IMR-90 (cell line): ENCODE measurements at regions not wholly inside any gene's neighbourhood (a gene's known extent, or its start where the extent isn't known, plus 50 kb on each side); places are given as distances from the start of the nearest gene placed in this dataset.

Experiments used
- ATAC-seq: fragments of 200-7000 bp; cut with Tn5 transposase; 2 replicates; pipeline ENCODE4 v1.9.1; 2020; ENCODE audit warnings: low read depth, mild to moderate bottlenecking, moderate library complexity
- BruUV-seq: library from RNA; stranded (reverse); fragments of 400-500 nt; replicated peaks from 2 replicates; lab custom pipeline; 2021; lab: Mats Ljungman, UMichigan
- CTCF ChIA-PET: fragments of 300-600 bp; formaldehyde crosslinking; extraction: SDS; loops from one replicate; lab custom pipeline; 2021; ENCODE audit warnings: antibody characterized with exemption; lab: Yijun Ruan, JAX
- POLR2A ChIA-PET: fragments of 300-600 bp; sonication (Branson Sonifier 250); formaldehyde crosslinking; loops from one replicate; lab custom pipeline; 2022; ENCODE audit warnings: antibody characterized with exemption; ENCODE audit not compliant: unreplicated experiment; lab: Charles Lee
- DNase-seq: peaks from one replicate; pipeline ENCODE4 v3.0.0; 2013
- H2AFZ ChIP-seq: replicated peaks from 2 replicates; pipeline ENCODE3; 2013; ENCODE audit warnings: low read length, mild to moderate bottlenecking; ENCODE audit not compliant: poor library complexity
- H2AK5ac ChIP-seq: 2 replicates; pipeline ENCODE4 v1.6.1; 2013; ENCODE audit warnings: low read depth, low read length, inconsistent platforms
- H2AK9ac ChIP-seq: replicated peaks from 2 replicates; pipeline ENCODE3; 2013; ENCODE audit warnings: mild to moderate bottlenecking, low read depth, low read length, moderate library complexity; ENCODE audit not compliant: poor library complexity
- H2BK120ac ChIP-seq: 2 replicates; pipeline ENCODE4 v1.6.1; 2013; ENCODE audit warnings: low read depth, low read length, inconsistent platforms
- H2BK15ac ChIP-seq: 3 replicates; pipeline ENCODE4 v1.6.1; 2013; ENCODE audit warnings: low read depth, low read length, inconsistent platforms
- H2BK20ac ChIP-seq: 2 replicates; pipeline ENCODE4 v1.6.1; 2013; ENCODE audit warnings: low read depth, mild to moderate bottlenecking, inconsistent platforms, low read length, moderate library complexity
- H2BK5ac ChIP-seq: 2 replicates; pipeline ENCODE4 v1.6.1; 2013; ENCODE audit warnings: mild to moderate bottlenecking, low read depth, low read length, inconsistent platforms; ENCODE audit not compliant: poor library complexity, severe bottlenecking
- H3K14ac ChIP-seq: replicated peaks from 2 replicates; pipeline ENCODE4 v1.6.1; 2013; ENCODE audit warnings: low read depth, low read length, inconsistent platforms
- H3K18ac ChIP-seq: 2 replicates; pipeline ENCODE4 v1.6.1; 2013; ENCODE audit warnings: low read depth, low read length, control low read depth
- H3K23ac ChIP-seq: 2 replicates; pipeline ENCODE4 v1.6.1; 2013; ENCODE audit warnings: low read depth, low read length, inconsistent platforms
- H3K27ac ChIP-seq: 2 replicates; pipeline ENCODE4 v1.5.1; 2013; ENCODE audit warnings: mild to moderate bottlenecking, control low read depth, low read length; ENCODE audit not compliant: insufficient read depth
- H3K27me3 ChIP-seq: 2 replicates; pipeline ENCODE4 v1.6.1; 2013; ENCODE audit warnings: low read length; ENCODE audit not compliant: control insufficient read depth, insufficient read depth
- H3K36me3 ChIP-seq: 2 replicates; pipeline ENCODE4 v1.6.1; 2013; ENCODE audit warnings: low read length, mixed read lengths; ENCODE audit not compliant: control insufficient read depth, insufficient read depth
- H3K4ac ChIP-seq: 2 replicates; pipeline ENCODE4 v1.6.1; 2013; ENCODE audit warnings: low read depth, low read length, inconsistent platforms
- H3K4me1 ChIP-seq: 2 replicates; pipeline ENCODE4 v1.6.1; 2013; ENCODE audit warnings: low read length, mixed read lengths; ENCODE audit not compliant: control insufficient read depth, insufficient read depth
- H3K4me2 ChIP-seq: 2 replicates; pipeline ENCODE4 v1.6.1; 2013; ENCODE audit warnings: low read depth, mild to moderate bottlenecking, control low read depth, low read length, moderate library complexity
- H3K4me3 ChIP-seq: 2 replicates; pipeline ENCODE4 v1.5.1; 2013; ENCODE audit warnings: low read depth, mild to moderate bottlenecking, control low read depth, low read length, moderate library complexity; ENCODE audit not compliant: insufficient read depth
- H3K56ac ChIP-seq: 2 replicates; pipeline ENCODE4 v1.6.1; 2013; ENCODE audit warnings: low read length, inconsistent platforms; ENCODE audit not compliant: insufficient read depth; ENCODE audit errors: extremely low read depth
- H3K79me1 ChIP-seq, 2 experiments: 2 replicates each; pipeline ENCODE4 v1.6.1; 2013; ENCODE audit warnings: low read length in 2 of 2, inconsistent platforms in 1 of 2, low read depth in 1 of 2
- H3K9ac ChIP-seq: 2 replicates; pipeline ENCODE4 v1.6.1; 2013; ENCODE audit warnings: low read depth, low read length, control low read depth
- H3K9me1 ChIP-seq: 2 replicates; pipeline ENCODE4 v1.6.1; 2013; ENCODE audit warnings: low read length, inconsistent platforms; ENCODE audit not compliant: insufficient read depth
- H3K9me3 ChIP-seq: 2 replicates; pipeline ENCODE4 v1.6.1; 2013; ENCODE audit warnings: low read length; ENCODE audit not compliant: control insufficient read depth, insufficient read depth
- H4K20me1 ChIP-seq: 2 replicates; pipeline ENCODE4 v1.6.1; 2013; ENCODE audit warnings: low read length, inconsistent platforms; ENCODE audit not compliant: insufficient read depth
- H4K5ac ChIP-seq: 2 replicates; pipeline ENCODE4 v1.6.1; 2013; ENCODE audit warnings: mild to moderate bottlenecking, low read depth, low read length, control low read depth
- H4K8ac ChIP-seq, 2 experiments: 2 replicates each; pipeline ENCODE4 v1.6.1; 2013; ENCODE audit warnings: low read depth in 2 of 2, low read length in 2 of 2, control low read depth in 1 of 2, inconsistent platforms in 1 of 2
- H4K91ac ChIP-seq: 2 replicates; pipeline ENCODE4 v1.6.1; 2013; ENCODE audit warnings: low read depth, low read length, inconsistent platforms; ENCODE audit not compliant: insufficient read depth
- BHLHE40 ChIP-seq: fragments of 150-350 bp; IDR thresholded peaks from 2 replicates; pipeline ENCODE4 v1.6.1; 2016; ENCODE audit warnings: mild to moderate bottlenecking, low read depth, low read length
- CEBPB ChIP-seq: IDR thresholded peaks from 2 replicates; pipeline ENCODE4 v1.6.1; 2012; ENCODE audit warnings: low read depth, low read length, improper control_type of control experiment
- CHD1 ChIP-seq: IDR thresholded peaks from 2 replicates; pipeline ENCODE4 v1.6.1; 2012; ENCODE audit warnings: low read depth, low read length, improper control_type of control experiment
- ELK1 ChIP-seq: fragments of 150-350 bp; IDR thresholded peaks from 2 replicates; pipeline ENCODE4 v1.6.1; 2016; ENCODE audit warnings: low read depth, mild to moderate bottlenecking, low read length, moderate library complexity, borderline replicate concordance
- FOS ChIP-seq: fragments of 150-350 bp; IDR thresholded peaks from 2 replicates; pipeline ENCODE4 v1.6.1; 2016; ENCODE audit warnings: low read depth, low read length
- MAFK ChIP-seq: IDR thresholded peaks from 2 replicates; pipeline ENCODE4 v1.6.1; 2012; ENCODE audit warnings: low read depth, low read length, improper control_type of control experiment
- MAZ ChIP-seq: IDR thresholded peaks from 2 replicates; pipeline ENCODE4 v1.6.1; 2012; ENCODE audit warnings: low read depth, mild to moderate bottlenecking, low read length, improper control_type of control experiment, moderate library complexity, borderline replicate concordance
- MXI1 ChIP-seq: IDR thresholded peaks from 2 replicates; pipeline ENCODE4 v1.6.1; 2012; ENCODE audit warnings: low read depth, mild to moderate bottlenecking, low read length, moderate library complexity, borderline replicate concordance
- NFE2L2 ChIP-seq: fragments of 150-350 bp; IDR thresholded peaks from 2 replicates; pipeline ENCODE4 v1.6.1; 2016; ENCODE audit warnings: low read depth, mild to moderate bottlenecking, low read length
- POLR2A ChIP-seq: IDR thresholded peaks from 2 replicates; pipeline ENCODE4 v1.6.1; 2012; ENCODE audit warnings: mild to moderate bottlenecking, low read depth, low read length
- RAD21 ChIP-seq: IDR thresholded peaks from 2 replicates; pipeline ENCODE4 v1.6.1; 2012; ENCODE audit warnings: low read length, improper control_type of control experiment
- RCOR1 ChIP-seq: IDR thresholded peaks from 2 replicates; pipeline ENCODE4 v1.6.1; 2012; ENCODE audit warnings: mild to moderate bottlenecking, low read length, improper control_type of control experiment; ENCODE audit not compliant: insufficient replicate concordance
- RFX5 ChIP-seq: IDR thresholded peaks from 2 replicates; pipeline ENCODE4 v1.8.0; 2012; ENCODE audit warnings: low read depth, mild to moderate bottlenecking, low read length, moderate library complexity
- SMC3 ChIP-seq: fragments of 150-350 bp; IDR thresholded peaks from 2 replicates; pipeline ENCODE4 v1.6.1; 2016; ENCODE audit warnings: low read depth, mild to moderate bottlenecking, antibody characterized with exemption, low read length, moderate library complexity
- WGBS, 2 experiments: methylation state at CpG; one replicate each; pipeline versions ENCODE4 v1.1.5 to v1.1.7; 2013; ENCODE audit warnings: missing lambda C conversion rate in 2 of 2; ENCODE audit not compliant: insufficient read length in 1 of 2; ENCODE audit errors: extremely low coverage in 2 of 2; 5-methylcytosine and 5-hydroxymethylcytosine counted together
- dilution Hi-C: fragments of 300-500 bp; cut with HindIII; formaldehyde crosslinking; loops from one replicate; pipeline ENCODE4 v1.14.3; 2018; ENCODE audit warnings: low sequenced_read_pairs; ENCODE audit not compliant: unreplicated experiment
- in situ Hi-C: fragments of 300-500 bp; cut with MboI; formaldehyde crosslinking; loops from 3 replicates; pipeline ENCODE4 v1.14.3; 2019; ENCODE audit warnings: low sequenced_read_pairs, inconsistent platforms, mixed read lengths
- intact Hi-C: fragments of 100-400 bp; cut with micrococcal nuclease; formaldehyde crosslinking; loops from 2 replicates; pipeline ENCODE4 v1.10.0; 2022
- TF ChIP-seq, protein P1 (sequence below): conservative IDR thresholded peaks from 2 replicates; pipeline ENCODE4 v1.5.1; 2012; ENCODE audit warnings: mild to moderate bottlenecking, low read depth, low read length, improper control_type of control experiment
- TF ChIP-seq, protein P2 (sequence below): fragments of 150-350 bp; IDR thresholded peaks from 2 replicates; pipeline ENCODE4 v1.6.1; 2017; ENCODE audit warnings: mild to moderate bottlenecking, antibody characterized with exemption, low read length, low read depth

GRCh38 chr10:21432266-21432665 lies 93.2 kb downstream of the SKIDA1 start:
- no peaks in the 10 kb centered on the region for H3K79me1 ChIP-seq
- H3K9me1 ChIP-seq, result no peaks in the 10 kb centered on the region
- no peaks in the 10 kb centered on the region for H3K27me3 ChIP-seq
- H3K18ac ChIP-seq, result no peak overlapping the region
- no peak overlapping the region for H2AFZ ChIP-seq
- no CpG with 5 or more reads among the region's 1 CpG for WGBS, 2 experiments
- TF ChIP-seq FOS, result no peak
- TF ChIP-seq POLR2A, result no peak
- TF ChIP-seq RAD21, result no peak
- no peak for TF ChIP-seq CEBPB
- no peak for TF ChIP-seq ELK1
- TF ChIP-seq RFX5, result no peak
- TF ChIP-seq, protein P1, sequence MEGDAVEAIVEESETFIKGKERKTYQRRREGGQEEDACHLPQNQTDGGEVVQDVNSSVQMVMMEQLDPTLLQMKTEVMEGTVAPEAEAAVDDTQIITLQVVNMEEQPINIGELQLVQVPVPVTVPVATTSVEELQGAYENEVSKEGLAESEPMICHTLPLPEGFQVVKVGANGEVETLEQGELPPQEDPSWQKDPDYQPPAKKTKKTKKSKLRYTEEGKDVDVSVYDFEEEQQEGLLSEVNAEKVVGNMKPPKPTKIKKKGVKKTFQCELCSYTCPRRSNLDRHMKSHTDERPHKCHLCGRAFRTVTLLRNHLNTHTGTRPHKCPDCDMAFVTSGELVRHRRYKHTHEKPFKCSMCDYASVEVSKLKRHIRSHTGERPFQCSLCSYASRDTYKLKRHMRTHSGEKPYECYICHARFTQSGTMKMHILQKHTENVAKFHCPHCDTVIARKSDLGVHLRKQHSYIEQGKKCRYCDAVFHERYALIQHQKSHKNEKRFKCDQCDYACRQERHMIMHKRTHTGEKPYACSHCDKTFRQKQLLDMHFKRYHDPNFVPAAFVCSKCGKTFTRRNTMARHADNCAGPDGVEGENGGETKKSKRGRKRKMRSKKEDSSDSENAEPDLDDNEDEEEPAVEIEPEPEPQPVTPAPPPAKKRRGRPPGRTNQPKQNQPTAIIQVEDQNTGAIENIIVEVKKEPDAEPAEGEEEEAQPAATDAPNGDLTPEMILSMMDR, result no peak
- TF ChIP-seq BHLHE40, result no peak
- no peak for TF ChIP-seq RCOR1
- no peak for TF ChIP-seq SMC3
- TF ChIP-seq, protein P2, sequence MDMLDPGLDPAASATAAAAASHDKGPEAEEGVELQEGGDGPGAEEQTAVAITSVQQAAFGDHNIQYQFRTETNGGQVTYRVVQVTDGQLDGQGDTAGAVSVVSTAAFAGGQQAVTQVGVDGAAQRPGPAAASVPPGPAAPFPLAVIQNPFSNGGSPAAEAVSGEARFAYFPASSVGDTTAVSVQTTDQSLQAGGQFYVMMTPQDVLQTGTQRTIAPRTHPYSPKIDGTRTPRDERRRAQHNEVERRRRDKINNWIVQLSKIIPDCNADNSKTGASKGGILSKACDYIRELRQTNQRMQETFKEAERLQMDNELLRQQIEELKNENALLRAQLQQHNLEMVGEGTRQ, result no peak
- TF ChIP-seq MAFK, result no peak
- TF ChIP-seq MXI1, result no peak
- TF ChIP-seq CHD1, result no peak
- no peak for TF ChIP-seq MAZ
- no peak for TF ChIP-seq NFE2L2
- intact Hi-C loops, result no loop called here
- BruUV-seq, result no TSS peak
- no peak overlapping the region for H2AK5ac ChIP-seq
- no peak overlapping the region for H2BK120ac ChIP-seq
- no peak overlapping the region for H3K4ac ChIP-seq
- H3K27ac ChIP-seq, result no peak overlapping the region
- peaks cover under 1% of the 10 kb centered on the region for H3K9me3 ChIP-seq
- ChIA-PET POLR2A (no interaction called here), CTCF (no interaction called here)
- H3K4me3 ChIP-seq, result no peak overlapping the region
- no peak overlapping the region for H3K4me2 ChIP-seq
- in situ Hi-C loops, result no loop called here
- H3K14ac ChIP-seq, result no peak overlapping the region
- no peak overlapping the region for H4K5ac ChIP-seq
- no peak overlapping the region for H3K23ac ChIP-seq
- H3K4me1 ChIP-seq, result no peaks in the 10 kb centered on the region
- DNase-seq (no peak), ATAC-seq (no peak)
- H3K56ac ChIP-seq, result no peak overlapping the region
- H2AK9ac ChIP-seq, result no peak overlapping the region
- dilution Hi-C loops, result no loop called here
- H2BK20ac ChIP-seq, result no peak overlapping the region
- H4K91ac ChIP-seq, result no peak overlapping the region
- no peak overlapping the region for H2BK15ac ChIP-seq
- H4K20me1 ChIP-seq, result no peaks in the 10 kb centered on the region
- H3K9ac ChIP-seq, result no peak overlapping the region
- H3K36me3 ChIP-seq, result no peaks in the 10 kb centered on the region
- no peak overlapping the region for H4K8ac ChIP-seq
- H2BK5ac ChIP-seq, result no peak overlapping the region
